ENCODE measurements at regions not wholly inside any gene's neighbourhood (a gene's known extent, or its start where the extent isn't known, plus 50 kb on each side); places are given as distances from the start of the nearest gene placed in this dataset.

GRCh38 chr20:7741866-7742265, 198.4 kb downstream of the HAO1 start:
- H3K9me3 ChIP-seq (ENCODE audit: control insufficient read depth, low read length) = no peaks in the 10 kb centered on the region
- WGBS = 84% methylated on average over 2 of the region's 2 CpGs

GRCh38 chr20:7742479-7742878, 197.8 kb downstream of the HAO1 start:
- 77% methylated on average over 2 of the region's 2 CpGs for WGBS
- Histone ChIP-seq H3K4me3 (ENCODE audit: low read length) (no peak overlapping the region), H3K27ac (ENCODE audit: low read length) (no peak overlapping the region), H3K4me1 (ENCODE audit: control insufficient read depth, insufficient read depth, low read length) (no peaks in the 10 kb centered on the region), H3K27me3 (ENCODE audit: control insufficient read depth, insufficient read depth) (no peaks in the 10 kb centered on the region), H3K9me3 (ENCODE audit: control insufficient read depth, low read length) (no peaks in the 10 kb centered on the region)
- ATAC-seq (no peak), DNase-seq (no peak)
- intact Hi-C loops (cut with DNase I) = no loop called here

More at GRCh38 chr20:7741866-7742265, 198.4 kb downstream of the HAO1 start:
- no peak for DNase-seq
- no peak for ATAC-seq
- H3K4me3 ChIP-seq (ENCODE audit: low read length) = no peak overlapping the region
- no peaks in the 10 kb centered on the region for H3K27me3 ChIP-seq (ENCODE audit: control insufficient read depth, insufficient read depth)
- no peaks in the 10 kb centered on the region for H3K4me1 ChIP-seq (ENCODE audit: control insufficient read depth, insufficient read depth, low read length)
- intact Hi-C loops (cut with DNase I) = no loop called here
- no peak overlapping the region for H3K27ac ChIP-seq (ENCODE audit: low read length)

- Histone ChIP-seq H3K4me3 (ENCODE audit: low read length) (no peak overlapping the region), H3K9me3 (ENCODE audit: control insufficient read depth, low read length) (no peaks in the 10 kb centered on the region), H3K27ac (ENCODE audit: low read length) (no peak overlapping the region), H3K27me3 (ENCODE audit: control insufficient read depth, insufficient read depth) (no peaks in the 10 kb centered on the region), H3K4me1 (ENCODE audit: control insufficient read depth, insufficient read depth, low read length) (no peaks in the 10 kb centered on the region)
- no peak for ATAC-seq
- intact Hi-C loops (cut with DNase I) = no loop called here
- DNase-seq = no peak
- 87% methylated on average over 1 of the region's 1 CpG for WGBS
Observed at GRCh38 chr20:7744411-7744810, 195.8 kb downstream of the HAO1 start.

- H3K4me3 ChIP-seq (ENCODE audit: low read length) = no peak overlapping the region
- H3K27ac ChIP-seq (ENCODE audit: low read length) = no peak overlapping the region
- DNase-seq (no peak), ATAC-seq (no peak)
- no peaks in the 10 kb centered on the region for H3K4me1 ChIP-seq (ENCODE audit: control insufficient read depth, insufficient read depth, low read length)
- intact Hi-C loops (cut with DNase I) = no loop called here
- H3K9me3 ChIP-seq (ENCODE audit: control insufficient read depth, low read length) = no peaks in the 10 kb centered on the region
- no peaks in the 10 kb centered on the region for H3K27me3 ChIP-seq (ENCODE audit: control insufficient read depth, insufficient read depth)
Observed at GRCh38 chr20:7748624-7749023, 191.6 kb downstream of the HAO1 start.

GRCh38 chr20:7754102-7754501, 186.2 kb downstream of the HAO1 start:
- no peak overlapping the region for H3K4me3 ChIP-seq (ENCODE audit: low read length)
- WGBS = 91% methylated on average over 1 of the region's 1 CpG
- ATAC-seq (no peak), DNase-seq (no peak)
- no peaks in the 10 kb centered on the region for H3K9me3 ChIP-seq (ENCODE audit: control insufficient read depth, low read length)
- intact Hi-C loops (cut with DNase I) = no loop called here
- H3K27me3 ChIP-seq (ENCODE audit: control insufficient read depth, insufficient read depth) = no peaks in the 10 kb centered on the region
- H3K4me1 ChIP-seq (ENCODE audit: control insufficient read depth, insufficient read depth, low read length) = no peaks in the 10 kb centered on the region
- no peak overlapping the region for H3K27ac ChIP-seq (ENCODE audit: low read length)

- DNase-seq (no peak), ATAC-seq (no peak)
- H3K27ac ChIP-seq (ENCODE audit: low read length) = no peak overlapping the region
- H3K27me3 ChIP-seq (ENCODE audit: control insufficient read depth, insufficient read depth) = no peaks in the 10 kb centered on the region
- no peak overlapping the region for H3K4me3 ChIP-seq (ENCODE audit: low read length)
- H3K4me1 ChIP-seq (ENCODE audit: control insufficient read depth, insufficient read depth, low read length) = no peaks in the 10 kb centered on the region
- intact Hi-C loops (cut with DNase I) = no loop called here
- WGBS = 61% methylated on average over 3 of the region's 3 CpGs
- no peaks in the 10 kb centered on the region for H3K9me3 ChIP-seq (ENCODE audit: control insufficient read depth, low read length)
Observed at GRCh38 chr20:7758406-7758805, 181.9 kb downstream of the HAO1 start.

GRCh38 chr20:7760247-7761031, 179.8 kb downstream of the HAO1 start:
- ATAC-seq = no peak
- 41% methylated on average over 1 of the region's 1 CpG for WGBS
- Histone ChIP-seq H3K27me3 (ENCODE audit: control insufficient read depth, insufficient read depth) (no peaks in the 10 kb centered on the region), H3K4me3 (ENCODE audit: low read length) (no peak overlapping the region), H3K9me3 (ENCODE audit: control insufficient read depth, low read length) (no peaks in the 10 kb centered on the region), H3K4me1 (ENCODE audit: control insufficient read depth, insufficient read depth, low read length) (no peaks in the 10 kb centered on the region), H3K27ac (ENCODE audit: low read length) (no peak overlapping the region)
- DNase-seq = no peak
- intact Hi-C loops (cut with DNase I) = no loop called here

GRCh38 chr20:7765221-7765620, 175.0 kb downstream of the HAO1 start:
- DNase-seq = no peak
- no peak overlapping the region for H3K27ac ChIP-seq (ENCODE audit: low read length)
- WGBS = 55% methylated on average over 2 of the region's 2 CpGs
- no peaks in the 10 kb centered on the region for H3K4me1 ChIP-seq (ENCODE audit: control insufficient read depth, insufficient read depth, low read length)
- ATAC-seq = no peak
- intact Hi-C loops (cut with DNase I) = no loop called here
- no peaks in the 10 kb centered on the region for H3K27me3 ChIP-seq (ENCODE audit: control insufficient read depth, insufficient read depth)
- H3K9me3 ChIP-seq (ENCODE audit: control insufficient read depth, low read length) = no peaks in the 10 kb centered on the region
- H3K4me3 ChIP-seq (ENCODE audit: low read length) = no peak overlapping the region

- no peak for ATAC-seq
- no peaks in the 10 kb centered on the region for H3K4me1 ChIP-seq (ENCODE audit: control insufficient read depth, insufficient read depth, low read length)
- no peak overlapping the region for H3K27ac ChIP-seq (ENCODE audit: low read length)
- H3K9me3 ChIP-seq (ENCODE audit: control insufficient read depth, low read length) = no peaks in the 10 kb centered on the region
- intact Hi-C loops (cut with DNase I) = no loop called here
- no peak overlapping the region for H3K4me3 ChIP-seq (ENCODE audit: low read length)
- 74% methylated on average over 2 of the region's 2 CpGs for WGBS
- DNase-seq = no peak
- no peaks in the 10 kb centered on the region for H3K27me3 ChIP-seq (ENCODE audit: control insufficient read depth, insufficient read depth)
Observed at GRCh38 chr20:7770046-7770445, 170.2 kb downstream of the HAO1 start.

- 60% methylated on average over 2 of the region's 2 CpGs for WGBS
Observed at GRCh38 chr20:7770578-7770977, 169.7 kb downstream of the HAO1 start.

GRCh38 chr20:7772371-7772770, 167.9 kb downstream of the HAO1 start:
- intact Hi-C loops (cut with DNase I) = no loop called here
- no peak for DNase-seq
- H3K27ac ChIP-seq (ENCODE audit: low read length) = no peak overlapping the region
- ATAC-seq = peak in 1 of 2 donors; percentile 24
- H3K4me3 ChIP-seq (ENCODE audit: low read length) = no peak overlapping the region
- no peaks in the 10 kb centered on the region for H3K4me1 ChIP-seq (ENCODE audit: control insufficient read depth, insufficient read depth, low read length)
- WGBS = 71% methylated on average over 2 of the region's 2 CpGs
- no peaks in the 10 kb centered on the region for H3K27me3 ChIP-seq (ENCODE audit: control insufficient read depth, insufficient read depth)
- H3K9me3 ChIP-seq (ENCODE audit: control insufficient read depth, low read length) = no peaks in the 10 kb centered on the region

More at GRCh38 chr20:7770578-7770977, 169.7 kb downstream of the HAO1 start:
- no peaks in the 10 kb centered on the region for H3K9me3 ChIP-seq (ENCODE audit: control insufficient read depth, low read length)
- no peak overlapping the region for H3K27ac ChIP-seq (ENCODE audit: low read length)
- no peaks in the 10 kb centered on the region for H3K4me1 ChIP-seq (ENCODE audit: control insufficient read depth, insufficient read depth, low read length)
- intact Hi-C loops (cut with DNase I) = no loop called here
- no peaks in the 10 kb centered on the region for H3K27me3 ChIP-seq (ENCODE audit: control insufficient read depth, insufficient read depth)
- H3K4me3 ChIP-seq (ENCODE audit: low read length) = no peak overlapping the region
- no peak for ATAC-seq
- DNase-seq = no peak

GRCh38 chr20:7773511-7773910, 166.7 kb downstream of the HAO1 start:
- H3K4me3 ChIP-seq (ENCODE audit: low read length) = no peak overlapping the region
- DNase-seq = no peak
- 79% methylated on average over 2 of the region's 2 CpGs for WGBS

More at GRCh38 chr20:7773511-7773910, 166.7 kb downstream of the HAO1 start:
- Histone ChIP-seq H3K4me1 (ENCODE audit: control insufficient read depth, insufficient read depth, low read length) (no peaks in the 10 kb centered on the region), H3K27ac (ENCODE audit: low read length) (no peak overlapping the region), H3K27me3 (ENCODE audit: control insufficient read depth, insufficient read depth) (no peaks in the 10 kb centered on the region), H3K9me3 (ENCODE audit: control insufficient read depth, low read length) (no peaks in the 10 kb centered on the region)
- intact Hi-C loops (cut with DNase I) = no loop called here
- no peak for ATAC-seq

Measured in right cardiac atrium (tissue), 5 donors.